Uterus (tissue), 2 donors: ENCODE measurements at regions not wholly inside any gene's neighbourhood (a gene's known extent, or its start where the extent isn't known, plus 50 kb on each side); places are given as distances from the start of the nearest gene placed in this dataset.

ENCODE experiments used
- CTCF ChIP-seq, 4 experiments: fragments of 200-600 bp in 2 of 4; fragments of 450-650 bp in 2 of 4; sonication (generic) in 2 of 4; IDR thresholded peaks; one replicate each; pipeline ENCODE4 v1.5.1; 2016 to 2019; ENCODE audit warnings: antibody characterized with exemption in 4 of 4, mild to moderate bottlenecking in 2 of 4, moderate library complexity in 1 of 4
- POLR2A ChIP-seq, 2 donors: fragments of 450-650 bp; IDR thresholded peaks; one replicate each; pipeline ENCODE4 v1.6.1; 2016; ENCODE audit warnings: antibody characterized with exemption in 2 of 2, mild to moderate bottlenecking in 1 of 2, moderate library complexity in 1 of 2

- TF ChIP-seq CTCF (IDR thresholded peaks at IDR 0.05): no peak
- TF ChIP-seq POLR2A (IDR thresholded peaks at IDR 0.05): no peak
These were observed 112.1 kb upstream of the MRPS22 start for GRCh38 chr3:139231555-139232281.
